Stimulated activated CD4-positive, alpha-beta T cell treated with anti-CD3 and anti-CD28 coated beads, Interleukin-1b, Interleukin-23, amount 100 ng/mL, for 4 hours (primary cell): ENCODE measurements at regions not wholly inside any gene's neighbourhood (a gene's known extent, or its start where the extent isn't known, plus 50 kb on each side); places are given as distances from the start of the nearest gene placed in this dataset.

Experiments
- DNase-seq, 2 donors: peaks; one replicate each; pipeline ENCODE4 v3.0.0-alpha.2; 2020; ENCODE audit warnings: low read depth in 2 of 2

- DNase-seq: no peak
Observed at GRCh38 chr5:74188351-74189105, 452.0 kb downstream of the ENC1 start.

GRCh38 chr5:74187757-74188156 is 452.8 kb downstream of the ENC1 start:
- DNase-seq: no peak

GRCh38 chr5:74186356-74187315 is 453.9 kb downstream of the ENC1 start:
- DNase-seq: no peak

GRCh38 chr5:74185599-74185998 is 454.9 kb downstream of the ENC1 start:
- DNase-seq: no peak

GRCh38 chr5:74184649-74185048 is 455.9 kb downstream of the ENC1 start:
- DNase-seq: no peak

- DNase-seq: no peak
Observed at GRCh38 chr5:74183041-74183440, 457.5 kb downstream of the ENC1 start.

GRCh38 chr5:74182603-74183002 is 457.9 kb downstream of the ENC1 start:
- no peak for DNase-seq

- no peak for DNase-seq
Observed at GRCh38 chr5:74179701-74180100, 460.8 kb downstream of the ENC1 start.

- no peak for DNase-seq
Observed at GRCh38 chr5:74179179-74179578, 461.3 kb downstream of the ENC1 start.

- no peak for DNase-seq
Observed at GRCh38 chr5:74177961-74178360, 462.6 kb downstream of the ENC1 start.

- no peak for DNase-seq
Observed at GRCh38 chr5:74174366-74174765, 466.2 kb downstream of the ENC1 start.

- no peak for DNase-seq
Observed at GRCh38 chr5:74173665-74174064, 466.9 kb downstream of the ENC1 start.

- DNase-seq: no peak
Observed at GRCh38 chr5:74173241-74173640, 467.3 kb downstream of the ENC1 start.

- no peak for DNase-seq
Observed at GRCh38 chr5:74169701-74170100, 470.8 kb downstream of the ENC1 start.

GRCh38 chr5:74167930-74168315 is 472.6 kb downstream of the ENC1 start:
- DNase-seq: no peak

GRCh38 chr5:74167206-74167929 is 473.2 kb downstream of the ENC1 start:
- no peak for DNase-seq

GRCh38 chr5:74166064-74166463 is 474.5 kb downstream of the ENC1 start:
- DNase-seq: no peak

GRCh38 chr5:74164725-74165235 is 475.7 kb downstream of the ENC1 start:
- no peak for DNase-seq

GRCh38 chr5:74162524-74162923 is 478.0 kb downstream of the ENC1 start:
- DNase-seq: no peak

- DNase-seq: no peak
Observed at GRCh38 chr5:74161170-74161569, 479.4 kb downstream of the ENC1 start.

GRCh38 chr5:74156728-74157383 is 483.7 kb downstream of the ENC1 start:
- no peak for DNase-seq
